ENCODE measurements at regions not wholly inside any gene's neighbourhood (a gene's known extent, or its start where the extent isn't known, plus 50 kb on each side); places are given as distances from the start of the nearest gene placed in this dataset.

GRCh38 chr6:122202576-122203137, 196.8 kb upstream of the HSF2 start:
- Histone ChIP-seq H3K27me3 (no peaks in the 10 kb centered on the region), H3K9me3 (no peaks in the 10 kb centered on the region), H3K4me1 (no peaks in the 10 kb centered on the region), H3K4me3 (no peak overlapping the region), H3K27ac (no peak overlapping the region), H3K36me3 (no peaks in the 10 kb centered on the region)
- no peak for DNase-seq (ENCODE audit: extremely low spot score in 2 of 2)
- intact Hi-C loops (cut with DNase I), result no loop called here
- no peak for TF ChIP-seq POLR2AphosphoS5 (IDR thresholded peaks at IDR 0.05; ENCODE audit: insufficient read depth in 1 of 2, low read depth in 1 of 2)
- TF ChIP-seq POLR2A (IDR thresholded peaks at IDR 0.05), result no peak
- TF ChIP-seq CTCF (IDR thresholded peaks at IDR 0.05), result no peak

- Histone ChIP-seq H3K36me3 (no peaks in the 10 kb centered on the region), H3K4me1 (no peaks in the 10 kb centered on the region), H3K4me3 (no peak overlapping the region), H3K27ac (no peak overlapping the region), H3K9me3 (no peaks in the 10 kb centered on the region), H3K27me3 (no peaks in the 10 kb centered on the region)
- intact Hi-C loops (cut with DNase I), result no loop called here
- DNase-seq (ENCODE audit: extremely low spot score in 2 of 2), result no peak
- TF ChIP-seq POLR2A (IDR thresholded peaks at IDR 0.05) (no peak), CTCF (IDR thresholded peaks at IDR 0.05) (no peak), POLR2AphosphoS5 (IDR thresholded peaks at IDR 0.05; ENCODE audit: insufficient read depth in 1 of 2, low read depth in 1 of 2) (no peak)
Measured at GRCh38 chr6:122207061-122207460, 192.4 kb upstream of the HSF2 start.

DNA sequence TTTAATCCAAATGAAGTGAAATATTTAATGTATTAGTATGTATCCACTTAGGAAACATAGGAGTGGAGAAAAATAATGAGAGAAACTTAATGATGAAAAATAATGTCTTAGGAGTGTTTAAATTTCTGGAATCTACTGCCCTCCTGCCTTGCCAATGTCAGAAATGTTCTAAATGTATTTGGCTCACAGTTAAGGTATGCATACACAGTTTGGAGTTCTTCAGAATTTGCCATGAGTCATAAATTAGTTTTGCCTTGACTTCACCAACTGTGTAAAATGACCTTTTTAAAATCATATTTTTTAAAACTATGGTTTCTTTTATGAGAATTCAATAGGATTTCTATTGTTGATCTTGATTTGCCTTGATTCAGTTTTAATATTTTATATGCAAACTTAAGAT, 191.7 kb upstream of the HSF2 start:
- no peak overlapping the region for H3K4me3 ChIP-seq
- no peaks in the 10 kb centered on the region for H3K27me3 ChIP-seq
- no peak for DNase-seq (ENCODE audit: extremely low spot score in 2 of 2)
- no peak for TF ChIP-seq POLR2A (IDR thresholded peaks at IDR 0.05)
- no peak for TF ChIP-seq CTCF (IDR thresholded peaks at IDR 0.05)
- TF ChIP-seq POLR2AphosphoS5 (IDR thresholded peaks at IDR 0.05; ENCODE audit: insufficient read depth in 1 of 2, low read depth in 1 of 2), result no peak
- H3K9me3 ChIP-seq, result no peaks in the 10 kb centered on the region
- intact Hi-C loops (cut with DNase I), result no loop called here
- H3K4me1 ChIP-seq, result no peaks in the 10 kb centered on the region
- H3K36me3 ChIP-seq, result no peaks in the 10 kb centered on the region
- no peak overlapping the region for H3K27ac ChIP-seq

DNA sequence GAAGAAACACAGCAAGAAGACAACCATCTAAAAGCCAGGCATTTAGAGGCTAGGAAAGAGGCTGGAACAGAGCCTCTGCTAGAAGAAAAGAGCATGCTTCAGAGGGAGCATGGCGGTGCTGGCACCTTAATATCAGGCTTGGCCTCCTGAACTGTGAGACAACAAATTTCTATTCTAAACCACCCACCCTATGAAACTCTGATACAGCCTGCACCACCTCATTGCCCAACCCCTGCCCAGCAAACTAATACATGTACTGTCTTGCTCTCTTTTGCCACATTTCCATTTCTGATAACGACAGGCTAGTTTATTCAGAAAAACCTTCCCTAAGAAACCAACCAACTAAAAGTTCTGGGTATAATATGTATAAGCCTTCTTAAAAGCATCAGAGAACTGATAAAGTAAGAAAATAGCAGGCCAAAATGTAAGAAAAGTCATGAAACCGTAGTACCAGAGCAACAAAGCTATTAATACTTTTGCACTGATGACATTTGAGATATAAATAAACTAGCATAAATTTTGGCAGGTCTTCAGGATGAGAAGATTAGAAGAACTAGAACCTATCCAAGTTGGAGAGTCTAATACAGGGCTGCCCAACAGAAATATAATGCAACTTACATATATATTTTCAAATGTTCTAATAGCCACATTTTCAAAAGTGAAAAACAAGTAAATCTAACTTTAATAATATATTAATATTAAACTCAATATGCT, 184.7 kb upstream of the HSF2 start:
- TF ChIP-seq POLR2AphosphoS5 (IDR thresholded peaks at IDR 0.05; ENCODE audit: insufficient read depth in 1 of 2, low read depth in 1 of 2), result no peak
- TF ChIP-seq POLR2A (IDR thresholded peaks at IDR 0.05), result no peak
- TF ChIP-seq CTCF (IDR thresholded peaks at IDR 0.05), result no peak
- DNase-seq (ENCODE audit: extremely low spot score in 2 of 2), result no peak
- no peak overlapping the region for H3K27ac ChIP-seq
- no peaks in the 10 kb centered on the region for H3K27me3 ChIP-seq
- no peak overlapping the region for H3K4me3 ChIP-seq
- H3K4me1 ChIP-seq, result no peaks in the 10 kb centered on the region
- H3K36me3 ChIP-seq, result no peaks in the 10 kb centered on the region
- intact Hi-C loops (cut with DNase I), result no loop called here
- no peaks in the 10 kb centered on the region for H3K9me3 ChIP-seq

- no peaks in the 10 kb centered on the region for H3K36me3 ChIP-seq
- no peak for DNase-seq (ENCODE audit: extremely low spot score in 2 of 2)
- H3K4me3 ChIP-seq, result no peak overlapping the region
- no peaks in the 10 kb centered on the region for H3K9me3 ChIP-seq
- H3K4me1 ChIP-seq, result no peaks in the 10 kb centered on the region
- no peaks in the 10 kb centered on the region for H3K27me3 ChIP-seq
- H3K27ac ChIP-seq, result no peak overlapping the region
- no peak for TF ChIP-seq POLR2A (IDR thresholded peaks at IDR 0.05)
- TF ChIP-seq CTCF (IDR thresholded peaks at IDR 0.05), result no peak
- intact Hi-C loops (cut with DNase I), result no loop called here
Measured at GRCh38 chr6:122220254-122220653, 179.2 kb upstream of the HSF2 start.

Measured in vagina (tissue), 2 donors.